ES-I3 (cell line): ENCODE measurements at regions not wholly inside any gene's neighbourhood (a gene's known extent, or its start where the extent isn't known, plus 50 kb on each side); places are given as distances from the start of the nearest gene placed in this dataset.
A peak's percentile ranks its signal among the peaks of the same experiment; 100 is the strongest.
"Not testable (repeated sequence)": the region's sequence is repeated elsewhere in the genome, so short reads cannot be mapped to it uniquely, and the experiment has no call there.

ENCODE experiments used
- H3K36me3 ChIP-seq: 2 replicates; pipeline ENCODE4 v1.6.1; 2013; ENCODE audit warnings: mild to moderate bottlenecking, low read length, control low read depth, moderate library complexity; ENCODE audit not compliant: insufficient read depth
- H3K4me1 ChIP-seq: 2 replicates; pipeline ENCODE4 v1.6.1; 2013; ENCODE audit warnings: mild to moderate bottlenecking, control low read depth, low read length; ENCODE audit not compliant: insufficient read depth
- H3K9ac ChIP-seq: 2 replicates; pipeline ENCODE4 v1.6.1; 2013; ENCODE audit warnings: low read depth, mild to moderate bottlenecking, low read length, moderate library complexity
- H3K9me3 ChIP-seq: 2 replicates; pipeline ENCODE4 v1.6.1; 2013; ENCODE audit warnings: mild to moderate bottlenecking, low read length, moderate library complexity; ENCODE audit not compliant: control insufficient read depth, insufficient read depth

- not testable (repeated sequence) for H3K9ac ChIP-seq, H3K4me1 ChIP-seq, H3K9me3 ChIP-seq, H3K36me3 ChIP-seq
Observed at GRCh38 chr4:183044924-183045640, 54.0 kb upstream of the WWC2 start.

GRCh38 chr4:183038436-183038835 lies 60.6 kb upstream of the WWC2 start:
- Histone ChIP-seq H3K9ac (no peak overlapping the region), H3K36me3 (no peaks in the 10 kb centered on the region), H3K9me3 (no peaks in the 10 kb centered on the region), H3K4me1 (peaks cover 10% of the 10 kb centered on the region; the same call in 1 of the 2 replicates)

DNA sequence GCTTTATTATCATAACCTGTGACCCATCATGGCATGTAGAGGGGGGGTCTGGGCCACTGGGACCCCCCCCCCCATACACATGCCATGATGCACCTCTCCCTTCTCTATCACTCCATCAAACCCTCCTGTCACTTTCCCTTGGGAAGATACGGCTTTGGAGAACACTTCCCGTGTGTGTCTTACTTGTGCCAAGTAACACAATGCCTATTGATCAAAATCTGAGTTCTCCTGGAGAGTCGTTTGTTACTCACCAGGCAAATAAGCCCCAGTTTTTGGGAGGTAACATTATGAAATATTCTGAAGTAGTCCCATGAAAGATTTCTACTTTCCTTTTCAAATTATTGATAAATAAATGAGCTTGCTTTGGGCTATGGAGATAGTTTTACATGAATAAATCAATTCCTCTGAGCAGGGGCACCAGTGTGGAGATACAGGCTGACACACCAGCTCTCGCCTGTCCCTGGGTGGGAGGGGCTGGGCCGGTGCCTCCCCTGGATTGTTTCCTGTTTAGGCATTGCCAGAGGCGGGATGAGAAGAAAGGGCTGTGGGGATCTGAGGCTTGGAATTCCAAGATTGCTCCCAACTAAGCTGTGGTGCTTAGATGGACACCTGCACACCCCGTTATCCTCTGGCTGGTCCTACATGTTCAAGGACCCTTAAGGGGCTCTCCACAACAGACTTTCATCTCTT lies 63.2 kb upstream of the WWC2 start:
- H3K9me3 ChIP-seq, result no peaks in the 10 kb centered on the region
- no peak overlapping the region for H3K9ac ChIP-seq
- H3K4me1 ChIP-seq, result peaks cover 10% of the 10 kb centered on the region; the same call in 1 of the 2 replicates
- no peaks in the 10 kb centered on the region for H3K36me3 ChIP-seq

DNA sequence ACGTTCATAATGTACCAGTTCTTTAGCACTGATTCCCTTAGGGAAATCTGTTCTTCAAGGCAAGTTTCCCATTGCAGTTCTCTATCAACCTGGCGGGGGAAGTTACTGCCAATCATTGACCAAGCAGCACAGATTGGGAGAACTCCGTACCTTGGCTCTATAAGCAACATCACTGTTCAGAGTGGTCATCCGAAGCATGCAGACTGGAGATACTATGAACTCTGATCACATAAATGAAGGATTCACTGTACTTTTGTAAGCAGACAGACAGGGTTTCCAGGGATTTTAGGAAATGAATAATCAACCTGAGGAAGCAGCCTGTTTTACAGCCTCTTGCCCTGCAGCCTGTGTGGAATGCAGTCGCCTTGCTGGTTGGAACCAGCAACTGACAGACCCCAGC lies 63.8 kb upstream of the WWC2 start:
- H3K4me1 ChIP-seq, result peaks cover 10% of the 10 kb centered on the region; the same call in 1 of the 2 replicates
- no peak overlapping the region for H3K9ac ChIP-seq
- H3K9me3 ChIP-seq, result no peaks in the 10 kb centered on the region
- H3K36me3 ChIP-seq, result no peaks in the 10 kb centered on the region

- no peaks in the 10 kb centered on the region for H3K36me3 ChIP-seq
- no peak overlapping the region for H3K9ac ChIP-seq
- peaks cover 5% of the 10 kb centered on the region; the same call in 1 of the 2 replicates for H3K4me1 ChIP-seq
- H3K9me3 ChIP-seq, result no peaks in the 10 kb centered on the region
Observed at GRCh38 chr4:183030823-183031222, 68.2 kb upstream of the WWC2 start.

DNA sequence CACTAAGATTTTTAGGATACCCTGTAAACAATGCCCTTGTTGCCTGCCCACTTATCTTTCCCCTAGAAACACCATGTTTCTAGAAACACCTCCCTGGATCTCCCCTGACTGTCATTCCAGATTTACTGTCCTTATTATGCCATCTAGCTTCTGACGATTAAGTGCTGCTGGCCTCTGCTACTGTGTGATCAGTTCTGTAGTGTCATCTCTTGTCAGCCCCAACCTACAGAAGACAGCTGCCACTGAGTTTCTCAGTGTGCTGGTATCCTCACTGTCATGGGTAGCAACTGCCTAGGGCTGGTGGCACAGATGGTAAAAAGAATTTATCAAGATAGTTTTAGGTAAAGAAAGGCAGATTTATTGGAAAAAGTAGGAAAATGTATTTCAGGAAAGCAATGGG lies 68.7 kb upstream of the WWC2 start:
- Histone ChIP-seq H3K9ac (no peak overlapping the region), H3K36me3 (no peaks in the 10 kb centered on the region), H3K9me3 (no peaks in the 10 kb centered on the region), H3K4me1 (no peaks in the 10 kb centered on the region)

- Histone ChIP-seq H3K36me3 (no peaks in the 10 kb centered on the region), H3K9me3 (no peaks in the 10 kb centered on the region), H3K4me1 (no peaks in the 10 kb centered on the region), H3K9ac (no peak overlapping the region)
Observed at GRCh38 chr4:183029365-183029764, 69.7 kb upstream of the WWC2 start.

- H3K36me3 ChIP-seq, result no peaks in the 10 kb centered on the region
- no peak overlapping the region for H3K9ac ChIP-seq
Observed at GRCh38 chr4:183026701-183027100, 72.4 kb upstream of the WWC2 start.

GRCh38 chr4:183022617-183023016 lies 76.4 kb upstream of the WWC2 start:
- Histone ChIP-seq H3K9ac (no peak overlapping the region), H3K36me3 (no peaks in the 10 kb centered on the region), H3K9me3 (no peaks in the 10 kb centered on the region), H3K4me1 (no peaks in the 10 kb centered on the region)

More at GRCh38 chr4:183026701-183027100, 72.4 kb upstream of the WWC2 start:
- no peaks in the 10 kb centered on the region for H3K4me1 ChIP-seq
- no peaks in the 10 kb centered on the region for H3K9me3 ChIP-seq

GRCh38 chr4:183017962-183018361 lies 81.1 kb upstream of the WWC2 start:
- H3K4me1 ChIP-seq, result no peaks in the 10 kb centered on the region
- no peaks in the 10 kb centered on the region for H3K9me3 ChIP-seq
- H3K36me3 ChIP-seq, result no peaks in the 10 kb centered on the region
- H3K9ac ChIP-seq, result no peak overlapping the region

GRCh38 chr4:183014361-183015084 lies 84.5 kb upstream of the WWC2 start:
- Histone ChIP-seq H3K9ac (no peak overlapping the region), H3K9me3 (no peaks in the 10 kb centered on the region), H3K4me1 (no peaks in the 10 kb centered on the region), H3K36me3 (no peaks in the 10 kb centered on the region)

GRCh38 chr4:183013730-183014002 lies 85.4 kb upstream of the WWC2 start:
- Histone ChIP-seq H3K9me3 (no peaks in the 10 kb centered on the region), H3K9ac (peak overlapping the region; percentile 32; the same call in 1 of the 2 replicates), H3K4me1 (no peaks in the 10 kb centered on the region), H3K36me3 (no peaks in the 10 kb centered on the region)

GRCh38 chr4:183012879-183013729 lies 86.0 kb upstream of the WWC2 start:
- Histone ChIP-seq H3K9me3 (no peaks in the 10 kb centered on the region), H3K4me1 (no peaks in the 10 kb centered on the region), H3K9ac (peak overlapping the region; percentile 32; the same call in 1 of the 2 replicates), H3K36me3 (no peaks in the 10 kb centered on the region)

GRCh38 chr4:183011213-183011907 lies 87.7 kb upstream of the WWC2 start:
- no peaks in the 10 kb centered on the region for H3K4me1 ChIP-seq
- no peaks in the 10 kb centered on the region for H3K36me3 ChIP-seq
- H3K9ac ChIP-seq, result no peak overlapping the region
- H3K9me3 ChIP-seq, result no peaks in the 10 kb centered on the region
